Esophagus squamous epithelium (tissue), 5 donors: ENCODE measurements at regions not wholly inside any gene's neighbourhood (a gene's known extent, or its start where the extent isn't known, plus 50 kb on each side); places are given as distances from the start of the nearest gene placed in this dataset.

Experiments
- DNase-seq: peaks from one replicate; lab custom pipeline; 2025; lab: John Stamatoyannopoulos, UW
- H3K27ac ChIP-seq, 4 donors: fragments of 200-600 bp; sonication (generic); one replicate each; pipeline ENCODE4 v1.5.1; 2016 to 2019; ENCODE audit warnings: mild to moderate bottlenecking in 1 of 4
- H3K27me3 ChIP-seq, 4 donors: fragments of 200-600 bp; sonication (generic); 1 replicate in 3 of 4; 2 replicates in 1 of 4; pipeline versions ENCODE4 v1.5.1 to v1.6.0; 2017 to 2021; ENCODE audit warnings: antibody characterized with exemption in 1 of 4
- H3K36me3 ChIP-seq, 3 donors: fragments of 200-600 bp; sonication (generic); one replicate each; pipeline ENCODE4 v1.5.1; 2016 to 2019
- H3K4me1 ChIP-seq, 3 donors: fragments of 200-600 bp; sonication (generic); one replicate each; pipeline ENCODE4 v1.5.1; 2017 to 2019
- H3K4me3 ChIP-seq, 4 donors: fragments of 200-600 bp; sonication (generic); 1 replicate in 3 of 4; 2 replicates in 1 of 4; pipeline ENCODE4 v1.5.1; 2016 to 2019; ENCODE audit warnings: mild to moderate bottlenecking in 2 of 4, moderate library complexity in 1 of 4
- H3K9me3 ChIP-seq, 3 donors: fragments of 200-600 bp; sonication (generic); one replicate each; pipeline ENCODE4 v1.5.1; 2016 to 2019
- CTCF ChIP-seq, 6 experiments: fragments of 450-650 bp in 4 of 6; fragments of 200-600 bp in 2 of 6; sonication (generic) in 2 of 6; IDR thresholded peaks; one replicate each; pipeline ENCODE4 v1.5.1; 2016 to 2019; ENCODE audit warnings: antibody characterized with exemption in 6 of 6, mild to moderate bottlenecking in 4 of 6, moderate library complexity in 4 of 6
- POLR2A ChIP-seq, 4 donors: fragments of 450-650 bp; IDR thresholded peaks; one replicate each; pipeline ENCODE4 v1.6.1; 2017; ENCODE audit warnings: antibody characterized with exemption in 4 of 4, mild to moderate bottlenecking in 4 of 4, moderate library complexity in 3 of 4
- WGBS, 2 donors: methylation state at CpG; one replicate each; pipeline ENCODE4 v1.1.5; 2018; 5-methylcytosine and 5-hydroxymethylcytosine counted together
- intact Hi-C: fragments of 100-400 bp; cut with DNase I; formaldehyde crosslinking; loops from one replicate; pipeline ENCODE4 v1.15.0; 2022
- donor health status: DM: yes; HTN: yes; CAD: no.

DNA sequence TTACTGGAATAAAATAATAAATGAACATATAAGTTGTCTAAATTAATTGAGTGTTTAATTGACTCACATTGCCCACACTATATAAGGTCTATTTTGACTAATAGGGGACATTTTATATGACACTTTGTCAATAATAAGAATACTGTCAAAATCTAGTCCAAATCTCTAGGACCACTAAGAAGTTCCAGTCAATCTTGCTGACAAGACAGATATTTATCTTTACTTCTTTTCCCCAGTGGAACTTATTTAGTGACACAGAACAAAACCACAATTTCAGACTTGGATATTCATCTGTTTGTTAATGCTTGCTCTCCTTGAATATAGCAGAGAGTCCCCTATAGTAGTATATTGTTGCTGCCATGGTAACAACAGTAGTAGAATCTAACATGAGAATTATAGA lies 954.6 kb upstream of the MANEA start:
- intact Hi-C loops, result no loop called here
- Histone ChIP-seq H3K36me3 (no peaks in the 10 kb centered on the region), H3K27ac (no peak overlapping the region), H3K4me1 (no peaks in the 10 kb centered on the region), H3K9me3 (no peaks in the 10 kb centered on the region), H3K4me3 (no peak overlapping the region), H3K27me3 (no peaks in the 10 kb centered on the region)
- no peak for DNase-seq
- TF ChIP-seq CTCF (IDR thresholded peaks at IDR 0.05), result no peak
- TF ChIP-seq POLR2A (IDR thresholded peaks at IDR 0.05), result no peak

DNA sequence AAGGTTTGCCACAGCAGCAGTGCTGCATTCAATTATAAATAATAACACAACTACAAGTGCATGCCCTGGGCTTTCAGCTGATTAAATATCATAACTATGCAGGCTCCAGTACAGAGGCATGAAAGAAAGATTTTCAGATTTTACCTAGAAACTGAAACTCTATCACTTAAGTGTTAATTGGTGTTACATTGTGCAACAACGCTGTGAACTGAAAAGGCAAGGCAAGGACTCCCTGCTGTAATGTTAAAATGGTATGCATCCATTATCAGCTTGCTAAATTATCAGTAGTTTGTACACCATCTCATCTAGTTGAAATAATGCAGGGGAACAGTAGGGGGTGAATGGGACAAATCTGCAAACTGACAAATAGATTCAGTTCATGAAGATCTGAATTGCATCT lies 976.7 kb upstream of the MANEA start:
- no peak overlapping the region for H3K4me3 ChIP-seq
- intact Hi-C loops, result no loop called here
- DNase-seq, result no peak
- H3K4me1 ChIP-seq, result no peaks in the 10 kb centered on the region
- no peaks in the 10 kb centered on the region for H3K9me3 ChIP-seq
- H3K27ac ChIP-seq, result no peak overlapping the region
- H3K27me3 ChIP-seq, result no peaks in the 10 kb centered on the region
- no peaks in the 10 kb centered on the region for H3K36me3 ChIP-seq
- TF ChIP-seq CTCF (IDR thresholded peaks at IDR 0.05), result no peak
- TF ChIP-seq POLR2A (IDR thresholded peaks at IDR 0.05), result no peak
- 55 to 70% methylated on average over 1 of the region's 1 CpG for WGBS, 2 donors

- H3K4me3 ChIP-seq, result no peak overlapping the region
- H3K9me3 ChIP-seq, result no peaks in the 10 kb centered on the region
- H3K27me3 ChIP-seq, result no peaks in the 10 kb centered on the region
- no peak for TF ChIP-seq CTCF (IDR thresholded peaks at IDR 0.05)
- TF ChIP-seq POLR2A (IDR thresholded peaks at IDR 0.05), result no peak
- no peak overlapping the region for H3K27ac ChIP-seq
- no peaks in the 10 kb centered on the region for H3K36me3 ChIP-seq
- no peaks in the 10 kb centered on the region for H3K4me1 ChIP-seq
- intact Hi-C loops, result no loop called here
- 52 to 62% methylated on average over 2 of the region's 2 CpGs for WGBS, 2 donors
- DNase-seq, result no peak
Measured at GRCh38 chr6:94597487-94597886, 979.8 kb upstream of the MANEA start.

DNA sequence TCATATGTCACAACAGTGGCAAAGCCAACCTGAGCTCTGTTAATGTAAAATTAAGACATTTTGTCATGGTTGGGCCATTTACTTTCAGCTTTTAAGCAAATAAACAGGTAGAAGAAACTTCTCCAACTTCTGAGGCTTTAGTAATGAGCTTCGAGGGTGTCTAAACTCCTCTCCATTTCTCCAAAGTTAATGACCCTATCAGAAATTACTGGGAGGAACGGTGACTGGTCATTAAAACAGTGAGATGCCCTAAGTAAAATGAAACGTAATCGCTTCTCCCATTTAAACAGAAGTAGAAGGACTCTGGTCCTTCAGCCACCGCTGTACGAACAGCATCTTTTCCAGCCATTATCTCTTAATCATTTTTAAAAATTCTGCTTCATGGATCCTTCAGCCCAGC lies 986.9 kb upstream of the MANEA start:
- Histone ChIP-seq H3K27ac (no peak overlapping the region), H3K36me3 (no peaks in the 10 kb centered on the region), H3K9me3 (no peaks in the 10 kb centered on the region), H3K27me3 (no peaks in the 10 kb centered on the region), H3K4me3 (no peak overlapping the region), H3K4me1 (no peaks in the 10 kb centered on the region)
- DNase-seq, result no peak
- no peak for TF ChIP-seq CTCF (IDR thresholded peaks at IDR 0.05)
- TF ChIP-seq POLR2A (IDR thresholded peaks at IDR 0.05), result no peak
- WGBS, 2 donors, result 73% methylated on average over 6 of the region's 6 CpGs
- intact Hi-C loops, result no loop called here

GRCh38 chr6:94588301-94588700 lies 989.0 kb upstream of the MANEA start:
- H3K9me3 ChIP-seq, result no peaks in the 10 kb centered on the region
- no peaks in the 10 kb centered on the region for H3K4me1 ChIP-seq
- no peak overlapping the region for H3K4me3 ChIP-seq
- H3K36me3 ChIP-seq, result no peaks in the 10 kb centered on the region
- no peak overlapping the region for H3K27ac ChIP-seq
- no peaks in the 10 kb centered on the region for H3K27me3 ChIP-seq
- TF ChIP-seq POLR2A (IDR thresholded peaks at IDR 0.05) (no peak), CTCF (IDR thresholded peaks at IDR 0.05) (no peak)
- WGBS, 2 donors, result 51 to 71% methylated on average over 3 of the region's 3 CpGs
- no peak for DNase-seq
- intact Hi-C loops, result no loop called here
